Fibroblast of lung (primary cell): ENCODE measurements at regions not wholly inside any gene's neighbourhood (a gene's known extent, or its start where the extent isn't known, plus 50 kb on each side); places are given as distances from the start of the nearest gene placed in this dataset.

ENCODE experiments used
- DNase-seq, 2 donors: peaks; one replicate each; pipeline versions ENCODE4 v3.0.0 to v3.0.0-alpha.2; 2010; ENCODE audit warnings: low read depth in 2 of 2
- H2AFZ ChIP-seq: 2 replicates; pipeline ENCODE4 v1.5.1; 2012; ENCODE audit warnings: low read length, control low read depth, inconsistent platforms
- H3K27ac ChIP-seq: 2 replicates; pipeline ENCODE4 v1.5.1; 2011; ENCODE audit warnings: low read length, control low read depth; ENCODE audit not compliant: insufficient read depth
- H3K27me3 ChIP-seq: 2 replicates; pipeline ENCODE4 v1.5.1; 2011; ENCODE audit warnings: mild to moderate bottlenecking, low read length; ENCODE audit not compliant: control insufficient read depth, insufficient read depth
- H3K36me3 ChIP-seq: 2 replicates; pipeline ENCODE4 v1.5.1; 2011; ENCODE audit warnings: low read length; ENCODE audit not compliant: control insufficient read depth, insufficient read depth
- H3K4me1 ChIP-seq: 2 replicates; pipeline ENCODE4 v1.5.1; 2011; ENCODE audit warnings: low read length; ENCODE audit not compliant: control insufficient read depth, insufficient read depth; ENCODE audit errors: extremely low read depth
- H3K4me2 ChIP-seq: 2 replicates; pipeline ENCODE4 v1.5.1; 2011; ENCODE audit warnings: low read length, control low read depth; ENCODE audit not compliant: insufficient read depth; ENCODE audit errors: extremely low read depth
- H3K4me3 ChIP-seq, 4 experiments: fragments of 200-600 bp in 1 of 4; sonication (generic) in 1 of 4; replicated peaks in 1 of 4; 2 replicates each; pipeline ENCODE4 v1.5.1; 2011 to 2016; ENCODE audit warnings: low read length in 4 of 4, low read depth in 3 of 4, mild to moderate bottlenecking in 3 of 4, control low read depth in 2 of 4, inconsistent platforms in 1 of 4, mixed read lengths in 1 of 4; ENCODE audit not compliant: insufficient read depth in 1 of 4; ENCODE audit errors: control extremely low read depth in 1 of 4
- H3K79me2 ChIP-seq: 2 replicates; pipeline ENCODE4 v1.5.1; 2012; ENCODE audit warnings: mild to moderate bottlenecking, low read length, inconsistent platforms; ENCODE audit not compliant: control insufficient read depth, insufficient read depth
- H3K9ac ChIP-seq: 2 replicates; pipeline ENCODE4 v1.5.1; 2011; ENCODE audit warnings: mild to moderate bottlenecking, low read length, control low read depth; ENCODE audit not compliant: insufficient read depth
- H3K9me3 ChIP-seq: 2 replicates; pipeline ENCODE4 v1.5.1; 2012; ENCODE audit warnings: low read depth, low read length; ENCODE audit not compliant: control insufficient read depth, insufficient read depth
- H4K20me1 ChIP-seq: 2 replicates; pipeline ENCODE4 v1.5.1; 2011; ENCODE audit warnings: low read length; ENCODE audit not compliant: control insufficient read depth, insufficient read depth; ENCODE audit errors: extremely low read depth
- CTCF ChIP-seq, 2 donors: IDR thresholded peaks in 1 of 2; conservative IDR thresholded peaks in 1 of 2; 1 replicate in 1 of 2; 2 replicates in 1 of 2; pipeline ENCODE4 v1.5.1; 2011 to 2012; ENCODE audit warnings: low read length in 2 of 2, control low read depth in 1 of 2, inconsistent platforms in 1 of 2, low read depth in 1 of 2, mild to moderate bottlenecking in 1 of 2
- EZH2 ChIP-seq: IDR thresholded peaks from 2 replicates; pipeline ENCODE4 v1.5.1; 2012; ENCODE audit warnings: low read length, control low read depth, mild to moderate bottlenecking; ENCODE audit errors: missing control alignments

GRCh38 chr4:180962268-180962667, 1280.9 kb upstream of the TENM3 start:
- DNase-seq = no peak
- no peaks in the 10 kb centered on the region for H4K20me1 ChIP-seq
- TF ChIP-seq EZH2 (no peak), CTCF (conservative IDR thresholded peaks at IDR 0.05 in 1 of 2, IDR thresholded peaks at IDR 0.05 in 1 of 2; ENCODE audit: low read depth in 1 of 2, low read length in 2 of 2) (no peak)
- no peaks in the 10 kb centered on the region for H3K9me3 ChIP-seq
- H3K36me3 ChIP-seq = no peaks in the 10 kb centered on the region
- H3K27ac ChIP-seq = no peak overlapping the region
- no peak overlapping the region for H3K4me2 ChIP-seq
- no peaks in the 10 kb centered on the region for H3K27me3 ChIP-seq
- H2AFZ ChIP-seq = no peak overlapping the region
- no peak overlapping the region for H3K4me3 ChIP-seq
- no peak overlapping the region for H3K9ac ChIP-seq
- no peaks in the 10 kb centered on the region for H3K4me1 ChIP-seq
- H3K79me2 ChIP-seq = no peaks in the 10 kb centered on the region

GRCh38 chr4:180966312-180966711, 1276.9 kb upstream of the TENM3 start:
- no peaks in the 10 kb centered on the region for H3K27me3 ChIP-seq
- H3K79me2 ChIP-seq = no peaks in the 10 kb centered on the region
- H3K4me3 ChIP-seq = no peak overlapping the region
- H3K9ac ChIP-seq = no peak overlapping the region
- H3K9me3 ChIP-seq = no peaks in the 10 kb centered on the region
- no peak overlapping the region for H2AFZ ChIP-seq
- no peak overlapping the region for H3K4me2 ChIP-seq
- TF ChIP-seq EZH2 = no peak
- TF ChIP-seq CTCF (conservative IDR thresholded peaks at IDR 0.05 in 1 of 2, IDR thresholded peaks at IDR 0.05 in 1 of 2; ENCODE audit: low read depth in 1 of 2, low read length in 2 of 2) = no peak
- no peaks in the 10 kb centered on the region for H4K20me1 ChIP-seq
- no peak for DNase-seq
- H3K36me3 ChIP-seq = no peaks in the 10 kb centered on the region
- H3K4me1 ChIP-seq = no peaks in the 10 kb centered on the region
- H3K27ac ChIP-seq = no peak overlapping the region

- DNase-seq = no peak
- Histone ChIP-seq H3K27me3 (no peaks in the 10 kb centered on the region), H4K20me1 (no peaks in the 10 kb centered on the region), H3K9ac (no peak overlapping the region), H3K27ac (no peak overlapping the region), H3K9me3 (no peaks in the 10 kb centered on the region), H3K4me3 (no peak overlapping the region), H2AFZ (no peak overlapping the region), H3K36me3 (no peaks in the 10 kb centered on the region), H3K4me2 (no peak overlapping the region), H3K4me1 (no peaks in the 10 kb centered on the region), H3K79me2 (no peaks in the 10 kb centered on the region)
- TF ChIP-seq EZH2 (no peak), CTCF (conservative IDR thresholded peaks at IDR 0.05 in 1 of 2, IDR thresholded peaks at IDR 0.05 in 1 of 2; ENCODE audit: low read depth in 1 of 2, low read length in 2 of 2) (no peak)
Measured at GRCh38 chr4:180967936-180968335, 1275.3 kb upstream of the TENM3 start.
